ENCODE measurements at regions not wholly inside any gene's neighbourhood (a gene's known extent, or its start where the extent isn't known, plus 50 kb on each side); places are given as distances from the start of the nearest gene placed in this dataset.

DNA sequence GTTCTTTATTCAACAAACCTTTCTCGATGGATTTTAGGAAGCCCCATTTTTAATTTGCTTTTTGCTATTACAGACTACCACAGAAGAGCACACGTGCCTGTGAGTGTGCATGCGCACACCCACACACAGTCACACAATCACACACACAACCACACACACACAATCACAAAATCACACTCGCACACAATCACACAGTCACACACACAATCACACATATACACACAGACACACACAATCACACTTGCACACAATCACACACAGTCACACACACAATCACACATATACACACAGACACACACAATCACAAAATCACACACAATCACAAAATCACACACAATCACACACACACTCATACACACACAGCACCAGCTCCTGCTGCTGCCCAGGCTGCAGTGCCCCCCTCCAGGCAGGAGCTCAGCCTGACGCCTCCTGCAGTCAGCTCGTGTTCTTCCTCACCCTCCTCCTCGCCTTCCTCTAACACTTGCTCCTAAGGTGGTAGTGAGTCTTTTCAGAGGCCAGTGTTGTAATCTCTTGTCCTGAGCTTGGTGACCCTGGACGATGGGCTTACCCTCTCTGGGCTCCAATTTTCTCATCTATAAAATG lies 125.0 kb upstream of the SOX1 start:
- H3K4me1 ChIP-seq: no peaks in the 10 kb centered on the region
- no peaks in the 10 kb centered on the region for H3K36me3 ChIP-seq (ENCODE audit: insufficient read depth in 1 of 2, low read depth in 1 of 2)
- 77 to 80% (median 80%) methylated on average over 8 of the region's 8 CpGs for WGBS, 3 donors
- no peaks in the 10 kb centered on the region for H3K9me3 ChIP-seq
- ATAC-seq: no peak
- intact Hi-C loops (cut with DNase I): no loop called here
- H3K27me3 ChIP-seq (ENCODE audit: insufficient read depth in 3 of 3, low read length in 2 of 3): peaks cover 0 to 4% (median under 1%) of the 10 kb centered on the region in 3 donors
- no peak overlapping the region for H3K4me3 ChIP-seq
- TF ChIP-seq, protein P1, sequence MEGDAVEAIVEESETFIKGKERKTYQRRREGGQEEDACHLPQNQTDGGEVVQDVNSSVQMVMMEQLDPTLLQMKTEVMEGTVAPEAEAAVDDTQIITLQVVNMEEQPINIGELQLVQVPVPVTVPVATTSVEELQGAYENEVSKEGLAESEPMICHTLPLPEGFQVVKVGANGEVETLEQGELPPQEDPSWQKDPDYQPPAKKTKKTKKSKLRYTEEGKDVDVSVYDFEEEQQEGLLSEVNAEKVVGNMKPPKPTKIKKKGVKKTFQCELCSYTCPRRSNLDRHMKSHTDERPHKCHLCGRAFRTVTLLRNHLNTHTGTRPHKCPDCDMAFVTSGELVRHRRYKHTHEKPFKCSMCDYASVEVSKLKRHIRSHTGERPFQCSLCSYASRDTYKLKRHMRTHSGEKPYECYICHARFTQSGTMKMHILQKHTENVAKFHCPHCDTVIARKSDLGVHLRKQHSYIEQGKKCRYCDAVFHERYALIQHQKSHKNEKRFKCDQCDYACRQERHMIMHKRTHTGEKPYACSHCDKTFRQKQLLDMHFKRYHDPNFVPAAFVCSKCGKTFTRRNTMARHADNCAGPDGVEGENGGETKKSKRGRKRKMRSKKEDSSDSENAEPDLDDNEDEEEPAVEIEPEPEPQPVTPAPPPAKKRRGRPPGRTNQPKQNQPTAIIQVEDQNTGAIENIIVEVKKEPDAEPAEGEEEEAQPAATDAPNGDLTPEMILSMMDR (IDR thresholded peaks at IDR 0.05): no peak
- H3K27ac ChIP-seq: no peak overlapping the region
- no peak for DNase-seq

DNA sequence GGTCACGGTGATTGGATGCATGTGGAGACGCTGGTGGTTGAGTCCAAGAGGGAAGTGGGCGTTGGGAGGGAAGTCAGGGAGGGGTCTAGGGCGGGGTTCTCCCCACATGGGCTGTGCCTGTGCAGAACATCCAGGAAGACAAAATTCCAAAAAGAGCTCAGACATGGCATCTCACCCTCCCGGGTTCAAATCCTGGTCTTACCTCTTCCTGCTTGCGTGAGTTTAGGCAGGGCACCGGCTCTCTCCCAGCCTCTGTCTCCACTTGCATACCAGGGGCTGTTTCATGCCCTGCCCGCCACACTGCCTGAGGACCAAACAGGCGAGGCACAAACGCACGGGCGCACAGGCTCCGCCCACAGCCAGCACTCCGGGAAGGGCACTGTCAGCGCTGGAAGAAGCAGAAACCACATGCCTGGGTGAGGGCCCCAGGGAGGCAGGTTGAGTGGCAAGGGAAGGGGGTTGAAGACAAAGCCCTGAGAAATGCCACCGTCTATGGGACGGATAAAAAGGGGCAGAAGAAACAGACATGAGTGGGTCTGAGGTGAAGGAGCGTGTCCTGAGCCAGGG lies 123.6 kb upstream of the SOX1 start:
- no peaks in the 10 kb centered on the region for H3K36me3 ChIP-seq (ENCODE audit: insufficient read depth in 1 of 2, low read depth in 1 of 2)
- peaks cover 0 to 4% (median 2%) of the 10 kb centered on the region in 3 donors for H3K27me3 ChIP-seq (ENCODE audit: insufficient read depth in 3 of 3, low read length in 2 of 3)
- intact Hi-C loops (cut with DNase I): no loop called here
- ATAC-seq (no peak), DNase-seq (no peak)
- no peaks in the 10 kb centered on the region for H3K9me3 ChIP-seq
- TF ChIP-seq, protein P1 (IDR thresholded peaks at IDR 0.05): no peak
- no peaks in the 10 kb centered on the region for H3K4me1 ChIP-seq
- H3K4me3 ChIP-seq: no peak overlapping the region
- WGBS, 3 donors: 66 to 78% (median 68%) methylated on average over 18 of the region's 18 CpGs
- no peak overlapping the region for H3K27ac ChIP-seq

DNA sequence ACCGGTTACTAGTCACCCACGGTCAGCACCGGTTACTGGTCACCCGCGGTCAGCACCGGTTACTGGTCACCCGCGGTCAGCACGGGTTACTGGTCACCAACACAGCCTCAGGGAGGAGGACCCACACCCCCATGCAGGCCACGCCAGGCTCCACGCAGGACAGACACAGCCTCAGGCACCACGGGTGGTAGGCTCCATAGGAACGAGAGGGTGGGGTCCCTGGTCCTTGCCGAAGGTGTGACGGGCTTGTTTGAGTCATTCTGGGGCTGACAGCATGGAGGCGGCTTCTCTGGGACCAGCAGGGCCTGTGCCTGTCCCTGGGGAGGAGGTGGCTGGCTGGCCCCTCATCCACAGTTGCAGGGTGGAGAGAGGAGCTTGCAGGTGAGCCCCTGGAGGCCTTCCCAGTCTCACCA lies 122.8 kb upstream of the SOX1 start:
- Histone ChIP-seq H3K4me3 (no peak overlapping the region), H3K27ac (no peak overlapping the region), H3K27me3 (ENCODE audit: insufficient read depth in 3 of 3, low read length in 2 of 3) (peaks cover 0 to 4% (median 2%) of the 10 kb centered on the region in 3 donors), H3K9me3 (no peaks in the 10 kb centered on the region), H3K36me3 (ENCODE audit: insufficient read depth in 1 of 2, low read depth in 1 of 2) (no peaks in the 10 kb centered on the region), H3K4me1 (no peaks in the 10 kb centered on the region)
- intact Hi-C loops (cut with DNase I): no loop called here
- WGBS, 3 donors: 76 to 83% (median 79%) methylated on average over 16 of the region's 16 CpGs
- TF ChIP-seq, protein P1 (IDR thresholded peaks at IDR 0.05): no peak
- no peak for ATAC-seq
- DNase-seq: no peak

DNA sequence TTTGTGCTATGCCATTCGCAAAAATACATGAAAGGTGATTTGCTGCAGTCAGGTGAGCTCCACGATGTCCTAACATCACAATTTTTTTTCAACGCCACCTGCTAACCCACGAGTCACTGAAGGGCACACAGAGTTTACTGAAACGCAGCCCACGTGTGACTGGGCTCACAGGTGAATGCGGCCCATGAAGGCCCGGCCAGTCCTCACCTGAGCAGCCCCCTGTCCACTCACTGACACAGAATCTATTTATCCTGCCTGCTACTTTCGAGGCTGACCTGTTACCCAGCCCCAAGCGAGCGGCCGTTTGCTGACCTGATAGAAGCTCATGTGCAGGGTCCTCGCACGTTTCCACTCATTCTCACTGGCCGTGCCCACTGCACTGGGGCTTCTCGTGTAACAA lies 121.9 kb upstream of the SOX1 start:
- ATAC-seq (no peak), DNase-seq (no peak)
- peaks cover 0 to 4% (median 2%) of the 10 kb centered on the region in 3 donors for H3K27me3 ChIP-seq (ENCODE audit: insufficient read depth in 3 of 3, low read length in 2 of 3)
- H3K9me3 ChIP-seq: no peaks in the 10 kb centered on the region
- H3K27ac ChIP-seq: no peak overlapping the region
- no peaks in the 10 kb centered on the region for H3K36me3 ChIP-seq (ENCODE audit: insufficient read depth in 1 of 2, low read depth in 1 of 2)
- intact Hi-C loops (cut with DNase I): no loop called here
- TF ChIP-seq, protein P1 (IDR thresholded peaks at IDR 0.05): no peak
- H3K4me1 ChIP-seq: no peaks in the 10 kb centered on the region
- 84 to 87% (median 84%) methylated on average over 16 of the region's 16 CpGs for WGBS, 3 donors
- H3K4me3 ChIP-seq: no peak overlapping the region

DNA sequence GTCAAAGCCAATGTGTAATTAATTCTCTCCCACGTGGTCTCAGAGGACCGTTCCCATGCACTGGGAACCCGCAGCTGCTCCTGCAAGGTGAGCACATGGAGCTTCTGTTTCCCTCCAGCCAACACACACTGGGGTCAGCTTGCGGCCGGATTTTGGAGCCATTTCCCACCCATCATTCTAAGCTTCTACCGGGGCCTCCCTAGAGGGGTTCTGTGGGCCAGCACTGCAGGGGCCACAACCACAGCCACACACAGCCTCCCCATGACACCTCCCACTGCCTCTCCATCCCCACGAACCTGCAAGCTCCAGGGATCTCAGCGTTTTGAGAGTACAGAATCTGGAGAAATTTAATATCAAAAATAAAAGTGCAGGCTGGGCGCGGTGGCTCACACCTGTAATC lies 120.7 kb upstream of the SOX1 start:
- Histone ChIP-seq H3K4me1 (no peaks in the 10 kb centered on the region), H3K4me3 (no peak overlapping the region), H3K27ac (no peak overlapping the region), H3K27me3 (ENCODE audit: insufficient read depth in 3 of 3, low read length in 2 of 3) (peaks cover 0 to 4% (median 2%) of the 10 kb centered on the region in 3 donors), H3K9me3 (no peaks in the 10 kb centered on the region), H3K36me3 (ENCODE audit: insufficient read depth in 1 of 2, low read depth in 1 of 2) (no peaks in the 10 kb centered on the region)
- intact Hi-C loops (cut with DNase I): no loop called here
- DNase-seq: no peak
- no peak for ATAC-seq
- TF ChIP-seq, protein P1 (IDR thresholded peaks at IDR 0.05): no peak
- WGBS, 3 donors: 63 to 72% (median 63%) methylated on average over 10 of the region's 10 CpGs
